AG04450 (cell line): ENCODE measurements at regions not wholly inside any gene's neighbourhood (a gene's known extent, or its start where the extent isn't known, plus 50 kb on each side); places are given as distances from the start of the nearest gene placed in this dataset.

Experiments
- CTCF ChIA-PET: fragments of 300-600, 350-600 bp; formaldehyde crosslinking; extraction: SDS; loops from one replicate; lab custom pipeline; 2022; ENCODE audit warnings: antibody characterized with exemption, inconsistent platforms; lab: Charles Lee
- POLR2A ChIA-PET: fragments of 350-600 bp; formaldehyde crosslinking; extraction: SDS; loops from one replicate; lab custom pipeline; 2021; ENCODE audit warnings: antibody characterized with exemption, inconsistent platforms; lab: Yijun Ruan, JAX
- DNase-seq: peaks from one replicate; pipeline ENCODE4 v3.0.0-alpha.2; 2011; ENCODE audit warnings: low read depth, low spot score
- H3K27ac ChIP-seq: one replicate; pipeline ENCODE4 v1.5.1; 2012; ENCODE audit warnings: low read depth, low read length, control low read depth
- H3K27me3 ChIP-seq: one replicate; pipeline ENCODE4 v1.6.0; 2012; ENCODE audit warnings: low read length; ENCODE audit not compliant: control insufficient read depth, insufficient read depth
- H3K4me3 ChIP-seq: 2 replicates; pipeline ENCODE4 v1.5.1; 2011; ENCODE audit warnings: mild to moderate bottlenecking, low read depth, low read length, control low read depth
- H3K9me3 ChIP-seq: 2 replicates; pipeline ENCODE4 v1.5.1; 2012; ENCODE audit warnings: low read length; ENCODE audit not compliant: control insufficient read depth, insufficient read depth
- TF ChIP-seq, protein P1 (sequence below): IDR thresholded peaks from 2 replicates; pipeline ENCODE4 v1.5.1; 2011; ENCODE audit warnings: low read depth, low read length, control low read depth, inconsistent platforms

DNA sequence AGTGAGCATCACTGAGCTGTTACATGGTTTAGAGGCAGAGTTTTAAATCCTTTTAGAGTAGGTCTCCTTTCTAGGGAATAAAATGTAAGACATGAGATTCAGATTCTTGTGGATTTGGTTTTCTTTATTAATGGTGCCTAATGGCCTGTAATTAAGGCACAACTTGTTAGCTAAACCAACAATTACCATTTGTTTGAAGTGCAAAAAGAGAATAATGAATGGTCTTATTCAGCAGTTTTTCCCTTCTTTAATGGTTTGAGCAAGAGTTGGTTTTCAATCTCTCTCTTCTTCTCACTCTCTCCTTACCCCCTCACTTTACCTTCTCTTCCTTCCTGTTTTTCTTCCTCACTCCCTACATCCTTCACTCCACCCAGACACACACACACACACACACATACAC, 312.2 kb upstream of the TRIB2 start:
- peaks cover 7% of the 10 kb centered on the region for H3K9me3 ChIP-seq
- ChIA-PET CTCF (interaction anchor here (1.0 kb wide), 1 partner anchor 11 kb away, joined by 4 read pairs; no protein-coding TSS in a partner anchor), POLR2A (no interaction called here)
- H3K27me3 ChIP-seq, result no peaks in the 10 kb centered on the region
- DNase-seq, result no peak
- H3K27ac ChIP-seq, result no peak overlapping the region
- no peak overlapping the region for H3K4me3 ChIP-seq
- TF ChIP-seq, protein P1, sequence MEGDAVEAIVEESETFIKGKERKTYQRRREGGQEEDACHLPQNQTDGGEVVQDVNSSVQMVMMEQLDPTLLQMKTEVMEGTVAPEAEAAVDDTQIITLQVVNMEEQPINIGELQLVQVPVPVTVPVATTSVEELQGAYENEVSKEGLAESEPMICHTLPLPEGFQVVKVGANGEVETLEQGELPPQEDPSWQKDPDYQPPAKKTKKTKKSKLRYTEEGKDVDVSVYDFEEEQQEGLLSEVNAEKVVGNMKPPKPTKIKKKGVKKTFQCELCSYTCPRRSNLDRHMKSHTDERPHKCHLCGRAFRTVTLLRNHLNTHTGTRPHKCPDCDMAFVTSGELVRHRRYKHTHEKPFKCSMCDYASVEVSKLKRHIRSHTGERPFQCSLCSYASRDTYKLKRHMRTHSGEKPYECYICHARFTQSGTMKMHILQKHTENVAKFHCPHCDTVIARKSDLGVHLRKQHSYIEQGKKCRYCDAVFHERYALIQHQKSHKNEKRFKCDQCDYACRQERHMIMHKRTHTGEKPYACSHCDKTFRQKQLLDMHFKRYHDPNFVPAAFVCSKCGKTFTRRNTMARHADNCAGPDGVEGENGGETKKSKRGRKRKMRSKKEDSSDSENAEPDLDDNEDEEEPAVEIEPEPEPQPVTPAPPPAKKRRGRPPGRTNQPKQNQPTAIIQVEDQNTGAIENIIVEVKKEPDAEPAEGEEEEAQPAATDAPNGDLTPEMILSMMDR, result no peak

DNA sequence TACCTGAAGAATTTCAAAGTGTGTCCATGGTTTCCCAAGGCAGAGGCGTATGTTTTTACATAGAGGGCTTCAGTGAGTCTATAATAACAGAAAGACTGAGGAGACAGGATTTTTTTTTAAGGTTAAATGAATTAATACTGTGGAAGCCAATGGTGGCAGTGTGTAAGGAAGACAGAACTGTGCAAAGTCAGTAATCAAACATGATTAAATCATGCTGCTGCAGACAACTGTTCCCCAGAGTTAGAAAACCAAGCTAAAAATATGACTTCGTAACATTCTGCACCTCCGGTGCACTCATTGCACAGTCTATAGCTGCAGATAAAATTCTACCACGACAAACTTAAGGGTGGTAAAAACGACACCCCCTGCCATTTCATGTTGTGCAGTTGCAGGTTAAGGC, 309.6 kb upstream of the TRIB2 start:
- no peaks in the 10 kb centered on the region for H3K27me3 ChIP-seq
- no peak overlapping the region for H3K27ac ChIP-seq
- no peak overlapping the region for H3K4me3 ChIP-seq
- TF ChIP-seq, protein P1, result no peak
- peaks cover 7% of the 10 kb centered on the region for H3K9me3 ChIP-seq
- CTCF ChIA-PET, result no interaction called here
- no peak for DNase-seq
- POLR2A ChIA-PET, result no interaction called here

DNA sequence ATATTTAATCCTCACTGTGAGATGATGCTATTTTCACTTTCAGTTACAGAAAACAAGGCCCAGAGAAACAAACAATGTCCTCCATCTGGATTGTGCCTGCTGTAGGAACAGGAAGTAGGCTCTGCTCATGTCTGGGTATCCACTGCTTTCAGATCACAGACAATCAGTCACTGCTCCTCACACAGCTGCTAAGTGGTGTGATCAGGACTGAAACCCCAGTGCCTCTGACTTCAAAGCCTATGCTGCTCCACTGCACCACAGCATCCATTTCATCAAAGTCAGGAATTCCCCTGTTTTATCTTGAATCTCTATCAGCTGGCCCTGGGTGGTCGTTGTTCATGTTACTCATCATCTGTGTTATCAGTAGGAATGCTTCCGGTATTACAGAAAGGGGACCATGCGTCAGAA, 303.8 kb upstream of the TRIB2 start:
- no peak overlapping the region for H3K27ac ChIP-seq
- no peak overlapping the region for H3K4me3 ChIP-seq
- CTCF ChIA-PET, result interaction anchor here (1.9 kb wide), 1 partner anchor 303 kb away, joined by 9 read pairs; the partner anchor contains the start of gene TRIB2
- H3K27me3 ChIP-seq, result no peaks in the 10 kb centered on the region
- POLR2A ChIA-PET, result no interaction called here
- no peak for DNase-seq
- H3K9me3 ChIP-seq, result peaks cover 3% of the 10 kb centered on the region; the same call in 1 of the 2 replicates
- TF ChIP-seq, protein P1, result no peak

DNA sequence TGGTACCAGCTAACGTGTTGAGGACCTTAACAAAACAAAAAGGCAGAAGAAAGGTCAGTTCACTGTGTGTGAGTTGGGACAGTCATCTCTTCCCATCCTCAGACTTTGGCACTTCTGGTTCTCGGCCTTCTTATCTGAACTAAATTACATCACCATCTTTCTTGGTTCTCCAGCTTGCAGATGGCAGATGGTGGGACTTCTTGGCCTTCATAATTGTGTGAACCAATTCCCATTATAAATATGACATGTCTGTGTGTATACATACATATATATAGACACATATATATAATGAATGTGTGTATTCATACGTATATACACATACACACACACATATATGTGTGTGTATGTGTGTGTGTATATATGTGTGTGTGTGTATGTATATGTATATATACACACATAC, 301.2 kb upstream of the TRIB2 start:
- no peak overlapping the region for H3K4me3 ChIP-seq
- POLR2A ChIA-PET, result no interaction called here
- CTCF ChIA-PET, result interaction anchor here (0.5 to 1.3 kb wide), 3 partner anchors 12 to 302 kb away, joined by 3 to 5 read pairs (median 4); partner anchors contain the start of gene TRIB2
- H3K9me3 ChIP-seq, result peaks cover 3% of the 10 kb centered on the region; the same call in 1 of the 2 replicates
- no peak for DNase-seq
- H3K27me3 ChIP-seq, result no peaks in the 10 kb centered on the region
- no peak overlapping the region for H3K27ac ChIP-seq
- TF ChIP-seq, protein P1, result no peak

DNA sequence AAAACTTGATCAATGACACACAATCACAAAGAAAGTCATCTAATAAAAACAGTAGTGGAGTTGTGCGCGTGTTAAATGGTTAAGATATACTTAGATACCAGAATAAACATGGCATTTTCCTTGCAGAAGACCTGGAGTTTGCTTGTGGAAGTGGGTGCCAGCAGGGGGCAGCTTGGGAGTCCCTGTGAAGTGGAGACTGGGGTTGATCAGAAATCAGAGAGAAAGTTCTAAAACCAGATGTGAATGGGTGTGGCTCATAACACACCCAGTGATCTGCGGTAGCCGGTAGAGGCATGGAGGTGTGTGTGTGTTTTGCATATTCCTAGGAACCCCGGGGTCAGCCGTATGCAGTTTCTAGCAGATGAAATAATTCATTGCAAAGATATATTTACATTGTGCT, 300.1 kb upstream of the TRIB2 start:
- DNase-seq, result no peak
- Histone ChIP-seq H3K27ac (no peak overlapping the region), H3K27me3 (no peaks in the 10 kb centered on the region), H3K4me3 (no peak overlapping the region), H3K9me3 (peaks cover 3% of the 10 kb centered on the region; the same call in 1 of the 2 replicates)
- ChIA-PET CTCF (no interaction called here), POLR2A (no interaction called here)
- TF ChIP-seq, protein P1, result peak; percentile 69
